NCI-H510A (cell line): ENCODE measurements at regions not wholly inside any gene's neighbourhood (a gene's known extent, or its start where the extent isn't known, plus 50 kb on each side); places are given as distances from the start of the nearest gene placed in this dataset.

Source experiments
- DNase-seq: peaks from one replicate; lab custom pipeline; 2025; lab: John Stamatoyannopoulos, UW

- no peak for DNase-seq
Observed at GRCh38 chr2:164439885-164440284, 181.4 kb downstream of the GRB14 start.

- DNase-seq = no peak
Observed at GRCh38 chr2:164439235-164439634, 182.0 kb downstream of the GRB14 start.

- no peak for DNase-seq
Observed at GRCh38 chr2:164438490-164439205, 182.6 kb downstream of the GRB14 start.

GRCh38 chr2:164436131-164436530 is 185.2 kb downstream of the GRB14 start:
- no peak for DNase-seq

GRCh38 chr2:164430166-164430783 is 191.0 kb downstream of the GRB14 start:
- no peak for DNase-seq

GRCh38 chr2:164429354-164429753 is 191.9 kb downstream of the GRB14 start:
- DNase-seq = no peak

GRCh38 chr2:164427111-164427510 is 194.2 kb downstream of the GRB14 start:
- DNase-seq = no peak

GRCh38 chr2:164420787-164421186 is 200.5 kb downstream of the GRB14 start:
- DNase-seq = no peak

- DNase-seq = no peak
Observed at GRCh38 chr2:164412831-164413230, 208.5 kb downstream of the GRB14 start.

- DNase-seq = no peak
Observed at GRCh38 chr2:164389411-164389810, 231.9 kb downstream of the GRB14 start.

- no peak for DNase-seq
Observed at GRCh38 chr2:164388511-164388910, 232.8 kb downstream of the GRB14 start.

- no peak for DNase-seq
Observed at GRCh38 chr2:164386231-164386630, 235.1 kb downstream of the GRB14 start.

- DNase-seq = no peak
Observed at GRCh38 chr2:164384434-164384833, 236.8 kb downstream of the GRB14 start.

- no peak for DNase-seq
Observed at GRCh38 chr2:164371916-164372315, 249.4 kb downstream of the GRB14 start.

GRCh38 chr2:164369366-164369765 is 251.9 kb downstream of the GRB14 start:
- no peak for DNase-seq

- DNase-seq = no peak
Observed at GRCh38 chr2:164368896-164369295, 252.4 kb downstream of the GRB14 start.

- no peak for DNase-seq
Observed at GRCh38 chr2:164363646-164364045, 257.6 kb downstream of the GRB14 start.

GRCh38 chr2:164351536-164351935 is 269.7 kb downstream of the GRB14 start:
- DNase-seq = no peak

- DNase-seq = peak; percentile 46
Observed at GRCh38 chr2:164335947-164336346, 285.3 kb downstream of the GRB14 start.

GRCh38 chr2:164335128-164335527 is 286.2 kb downstream of the GRB14 start:
- no peak for DNase-seq

GRCh38 chr2:164328310-164328709 is 293.0 kb downstream of the GRB14 start:
- no peak for DNase-seq

- DNase-seq = no peak
Observed at GRCh38 chr2:164323978-164324377, 297.3 kb downstream of the GRB14 start.

GRCh38 chr2:164314148-164314547 is 307.1 kb downstream of the GRB14 start:
- DNase-seq = peak; percentile 10

- DNase-seq = no peak
Observed at GRCh38 chr2:164306872-164307271, 314.4 kb downstream of the GRB14 start.
